H1 (cell line): ENCODE measurements at regions not wholly inside any gene's neighbourhood (a gene's known extent, or its start where the extent isn't known, plus 50 kb on each side); places are given as distances from the start of the nearest gene placed in this dataset.

Source experiments
- CHD7 ChIP-seq: fragments of 300-600 bp; sonication (generic); IDR thresholded peaks from 2 replicates; pipeline ENCODE4 v1.7.1; 2012; ENCODE audit warnings: low read length, moderate library complexity, mild to moderate bottlenecking, inconsistent platforms; ENCODE audit not compliant: insufficient replicate concordance
- NANOG ChIP-seq: IDR thresholded peaks from 2 replicates; pipeline ENCODE4 v1.6.1; 2011; ENCODE audit warnings: low read length, low read depth, mild to moderate bottlenecking, inconsistent platforms; ENCODE audit not compliant: insufficient read depth, poor library complexity, severe bottlenecking
- SIN3A ChIP-seq, 2 experiments: IDR thresholded peaks in 1 of 2; conservative IDR thresholded peaks in 1 of 2; 2 replicates each; pipeline ENCODE4 v1.6.1; 2011 to 2012; ENCODE audit warnings: low read length in 2 of 2, improper control_type of control experiment in 1 of 2, low read depth in 1 of 2, mild to moderate bottlenecking in 1 of 2
- SP1 ChIP-seq: IDR thresholded peaks from 2 replicates; pipeline ENCODE4 v1.6.1; 2011; ENCODE audit warnings: low read depth, low read length
- TAF7 ChIP-seq: optimal IDR thresholded peaks from 2 replicates; pipeline ENCODE3; 2011; ENCODE audit warnings: low read depth, mild to moderate bottlenecking, inconsistent platforms, low read length, moderate library complexity, borderline replicate concordance
- USF2 ChIP-seq: IDR thresholded peaks from 2 replicates; pipeline ENCODE4 v1.6.1; 2011; ENCODE audit warnings: low read length, improper control_type of control experiment

DNA sequence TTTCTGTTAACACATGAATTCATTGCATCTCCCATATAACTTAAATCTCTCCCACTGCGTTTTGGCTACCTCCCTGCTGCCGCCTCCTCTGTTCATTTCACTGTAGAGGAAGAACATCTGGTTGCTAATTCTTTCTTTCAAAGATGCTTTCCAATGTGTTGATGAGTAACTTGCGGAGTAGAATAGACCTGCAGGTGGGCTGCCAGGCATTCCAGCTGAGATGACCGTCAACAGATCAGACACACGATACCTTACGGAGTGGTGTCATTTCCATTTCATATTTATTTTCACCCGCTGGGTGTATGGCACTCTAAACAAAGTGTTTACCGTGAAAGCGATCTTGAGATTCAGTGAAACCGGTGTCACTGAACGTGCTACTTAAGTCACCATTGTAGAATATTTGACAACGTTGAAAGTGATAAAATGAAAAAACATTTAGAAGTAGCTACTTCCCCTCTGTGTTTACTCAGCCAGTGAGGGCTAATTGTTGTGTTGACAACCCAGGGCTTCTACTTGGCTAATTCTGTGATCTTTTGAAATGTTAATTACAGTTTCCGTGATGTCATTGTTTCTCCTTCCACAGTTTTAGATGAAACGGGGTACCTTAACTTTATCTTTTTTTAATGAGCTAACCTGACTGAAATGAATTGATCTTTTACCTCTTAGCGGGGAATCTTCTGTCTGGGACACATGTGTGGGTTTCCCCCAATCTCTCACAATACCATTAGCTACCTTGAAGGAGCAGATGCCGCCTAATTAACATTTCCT is 228.5 kb upstream of the ARGLU1 start (continued):
- TF ChIP-seq CHD7 (peak; percentile 93), NANOG (peak; percentile 92), TAF7 (peak; percentile 35), USF2 (no peak), SIN3A (conservative IDR thresholded peaks at IDR 0.05 in 1 of 2, IDR thresholded peaks at IDR 0.05 in 1 of 2; ENCODE audit: low read depth in 1 of 2, low read length in 2 of 2) (0 out of 4 replicates have a peak, but pooled peaks have one; percentile 33 to 62), SP1 (peak; percentile 82)
